Endothelial cell of umbilical vein (primary cell): ENCODE measurements at regions not wholly inside any gene's neighbourhood (a gene's known extent, or its start where the extent isn't known, plus 50 kb on each side); places are given as distances from the start of the nearest gene placed in this dataset.
"Not testable (repeated sequence)": the region's sequence is repeated elsewhere in the genome, so short reads cannot be mapped to it uniquely, and the experiment has no call there.

ENCODE experiments used
- BruUV-seq: library from RNA; stranded (reverse); fragments of 400-500 nt; replicated peaks from 2 replicates; lab custom pipeline; 2021; lab: Mats Ljungman, UMichigan
- CTCF ChIA-PET: fragments of 300-600, 350-600 bp; sonication (Branson Sonifier 250); formaldehyde crosslinking; loops from one replicate; lab custom pipeline; 2021; ENCODE audit warnings: antibody characterized with exemption, inconsistent platforms; lab: Charles Lee
- POLR2A ChIA-PET: fragments of 300-600, 350-600 bp; sonication (Branson Sonifier 250); formaldehyde crosslinking; loops from one replicate; lab custom pipeline; 2021; ENCODE audit warnings: antibody characterized with exemption, inconsistent platforms; lab: Charles Lee
- DNase-seq: peaks from one replicate; pipeline ENCODE4 v3.0.0-alpha.2; 2011; ENCODE audit warnings: low read depth, low spot score
- FAIRE-seq: peaks from 2 replicates; lab custom pipeline; 2011; peaks lifted over from hg19 to GRCh38; lab: Jason Lieb, UNC
- H2AFZ ChIP-seq: 2 replicates; pipeline ENCODE4 v1.6.0; 2012; ENCODE audit warnings: low read depth, low read length, control low read depth, inconsistent platforms
- H3K27ac ChIP-seq: 2 replicates; pipeline ENCODE4 v1.5.1; 2011; ENCODE audit warnings: low read depth, mild to moderate bottlenecking, control low read depth, low read length, moderate library complexity; ENCODE audit not compliant: insufficient read depth
- H3K27me3 ChIP-seq, 2 experiments: 2 replicates each; pipeline versions ENCODE4 v1.6.0 to v1.6.1; 2011; ENCODE audit warnings: low read length in 2 of 2, mixed read lengths in 1 of 2; ENCODE audit not compliant: control insufficient read depth in 2 of 2, insufficient read depth in 2 of 2
- H3K36me3 ChIP-seq, 2 experiments: 2 replicates in 1 of 2; 3 replicates in 1 of 2; pipeline ENCODE4 v1.5.1; 2011; ENCODE audit warnings: low read length in 2 of 2, mild to moderate bottlenecking in 1 of 2, moderate library complexity in 1 of 2; ENCODE audit not compliant: control insufficient read depth in 2 of 2, insufficient read depth in 2 of 2; ENCODE audit errors: extremely low read depth in 1 of 2
- H3K4me1 ChIP-seq: 3 replicates; pipeline ENCODE4 v1.5.1; 2011; ENCODE audit warnings: mild to moderate bottlenecking, low read length; ENCODE audit not compliant: control insufficient read depth, insufficient read depth; ENCODE audit errors: extremely low read depth
- H3K4me2 ChIP-seq: 2 replicates; pipeline ENCODE4 v1.6.1; 2011; ENCODE audit warnings: low read length, control low read depth, mixed read lengths; ENCODE audit not compliant: insufficient read depth
- H3K4me3 ChIP-seq, 3 experiments: fragments of 200-600 bp in 1 of 3; sonication (generic), shearing (Covaris generic) in 1 of 3; replicated peaks in 1 of 3; 2 replicates each; pipeline ENCODE4 v1.5.1; 2011 to 2016; ENCODE audit warnings: control low read depth in 3 of 3, low read length in 3 of 3, mild to moderate bottlenecking in 2 of 3, inconsistent platforms in 1 of 3, low read depth in 1 of 3, moderate library complexity in 1 of 3; ENCODE audit not compliant: insufficient read depth in 1 of 3
- H3K79me2 ChIP-seq: 2 replicates; pipeline ENCODE4 v1.6.0; 2012; ENCODE audit warnings: low read length, inconsistent platforms; ENCODE audit not compliant: control insufficient read depth, insufficient read depth
- H3K9ac ChIP-seq: replicated peaks from 2 replicates; pipeline ENCODE3; 2011; ENCODE audit warnings: low read length, control low read depth; ENCODE audit not compliant: insufficient read depth; ENCODE audit errors: extremely low read depth
- H3K9me1 ChIP-seq: replicated peaks from 3 replicates; pipeline ENCODE4 v1.6.0; 2011; ENCODE audit warnings: mild to moderate bottlenecking, low read length; ENCODE audit not compliant: control insufficient read depth, insufficient read depth; ENCODE audit errors: extremely low read depth
- H3K9me3 ChIP-seq: replicated peaks from 2 replicates; pipeline ENCODE4 v1.5.1; 2012; ENCODE audit warnings: low read length, inconsistent platforms; ENCODE audit not compliant: control insufficient read depth, insufficient read depth
- H4K20me1 ChIP-seq: replicated peaks from 2 replicates; pipeline ENCODE3; 2011; ENCODE audit warnings: mild to moderate bottlenecking, low read length; ENCODE audit not compliant: control insufficient read depth, insufficient read depth; ENCODE audit errors: extremely low read depth
- CTCF ChIP-seq, 2 donors: IDR thresholded peaks; 1 replicate in 1 of 2; 2 replicates in 1 of 2; pipeline ENCODE4 v1.5.1; 2011; ENCODE audit warnings: low read length in 2 of 2, mild to moderate bottlenecking in 2 of 2, moderate library complexity in 2 of 2, control low read depth in 1 of 2, inconsistent platforms in 1 of 2, low read depth in 1 of 2; ENCODE audit not compliant: insufficient read depth in 1 of 2; ENCODE audit errors: extremely low read depth in 1 of 2
- EZH2 ChIP-seq: IDR thresholded peaks from 2 replicates; pipeline ENCODE4 v1.6.1; 2012; ENCODE audit warnings: borderline replicate concordance, low read depth, mild to moderate bottlenecking, moderate library complexity, low read length, inconsistent platforms; ENCODE audit not compliant: severe bottlenecking
- FOS ChIP-seq: IDR thresholded peaks from 2 replicates; pipeline ENCODE4 v1.6.1; 2011; ENCODE audit warnings: mild to moderate bottlenecking, low read length, moderate library complexity, borderline replicate concordance; ENCODE audit not compliant: insufficient read depth
- GATA2 ChIP-seq: IDR thresholded peaks from 2 replicates; pipeline ENCODE4 v1.7.0; 2011; ENCODE audit warnings: low read depth, mild to moderate bottlenecking, moderate library complexity, mixed read lengths, low read length; ENCODE audit not compliant: insufficient read length, insufficient read depth
- JUN ChIP-seq: IDR thresholded peaks from 2 replicates; pipeline ENCODE4 v1.6.1; 2011; ENCODE audit warnings: borderline replicate concordance, low read depth; ENCODE audit not compliant: insufficient read length, insufficient read depth
- MAX ChIP-seq: IDR thresholded peaks from 2 replicates; pipeline ENCODE4 v1.6.1; 2011; ENCODE audit not compliant: insufficient read depth, insufficient read length
- MYC ChIP-seq: IDR thresholded peaks from one replicate; pipeline ENCODE4 v1.6.1; 2011; ENCODE audit warnings: mild to moderate bottlenecking, low read depth, low read length
- POLR2A ChIP-seq: IDR thresholded peaks from 2 replicates; pipeline ENCODE4 v1.6.1; 2012; ENCODE audit warnings: low read depth, mild to moderate bottlenecking, control low read depth, low read length
- POLR2AphosphoS5 ChIP-seq: IDR thresholded peaks from 2 replicates; pipeline ENCODE4 v1.6.1; 2012; ENCODE audit warnings: low read depth, mild to moderate bottlenecking, control low read depth, low read length, moderate library complexity; ENCODE audit not compliant: insufficient read depth
- dilution Hi-C: fragments of 300-500 bp; cut with MboI; formaldehyde crosslinking; loops from one replicate; pipeline ENCODE4 v1.15.0; 2019; ENCODE audit warnings: low sequenced_read_pairs; ENCODE audit not compliant: extremely low pct_ligation_motif_present
- intact Hi-C: fragments of 100-400 bp; cut with micrococcal nuclease; formaldehyde crosslinking; loops from one replicate; pipeline ENCODE4 v1.10.0; 2022

GRCh38 chr9:100653643-100654334, 75.9 kb downstream of the CAVIN4 start:
- DNase-seq (no peak), FAIRE-seq (no peak)
- Histone ChIP-seq H3K9me1 (no peaks in the 10 kb centered on the region), H3K4me2 (no peak overlapping the region), H3K4me3 (no peak overlapping the region), H3K79me2 (no peaks in the 10 kb centered on the region), H4K20me1 (no peaks in the 10 kb centered on the region), H2AFZ (no peak overlapping the region), H3K27ac (no peak overlapping the region), H3K9ac (no peak overlapping the region), H3K27me3 (no peaks in the 10 kb centered on the region), H3K4me1 (no peaks in the 10 kb centered on the region), H3K9me3 (no peaks in the 10 kb centered on the region), H3K36me3 (no peaks in the 10 kb centered on the region)
- ChIA-PET CTCF (no interaction called here), POLR2A (no interaction called here)
- intact Hi-C loops (no loop called here), dilution Hi-C loops (no loop called here)
- TF ChIP-seq EZH2 (no peak), CTCF (IDR thresholded peaks at IDR 0.05; ENCODE audit: extremely low read depth in 1 of 2, insufficient read depth in 1 of 2, low read depth in 1 of 2, low read length in 2 of 2) (no peak), JUN (no peak), FOS (no peak), POLR2A (no peak), GATA2 (no peak), MAX (no peak), MYC (no peak), POLR2AphosphoS5 (no peak)
- BruUV-seq = no TSS peak

- H4K20me1 ChIP-seq, H2AFZ ChIP-seq, dilution Hi-C loops, H3K4me3 ChIP-seq, DNase-seq, H3K36me3 ChIP-seq, H3K9me3 ChIP-seq, H3K9me1 ChIP-seq, intact Hi-C loops, H3K9ac ChIP-seq, H3K79me2 ChIP-seq, FAIRE-seq, BruUV-seq, H3K4me2 ChIP-seq, CTCF ChIA-PET, H3K27ac ChIP-seq, H3K4me1 ChIP-seq, POLR2A ChIA-PET, H3K27me3 ChIP-seq: not testable (repeated sequence)
Observed at GRCh38 chr9:100656851-100657250, 79.0 kb downstream of the CAVIN4 start.
